ENCODE measurements at regions not wholly inside any gene's neighbourhood (a gene's known extent, or its start where the extent isn't known, plus 50 kb on each side); places are given as distances from the start of the nearest gene placed in this dataset.

GRCh38 chr5:166324372-166324771, 1967.1 kb upstream of the WWC1 start:
- no peak for DNase-seq (ENCODE audit: low read depth in 1 of 2, low spot score in 1 of 2)

- DNase-seq (ENCODE audit: low read depth in 1 of 2, low spot score in 1 of 2): no peak
Observed at GRCh38 chr5:166329149-166329800, 1962.2 kb upstream of the WWC1 start.

- DNase-seq (ENCODE audit: low read depth in 1 of 2, low spot score in 1 of 2): no peak
Observed at GRCh38 chr5:166330036-166330435, 1961.4 kb upstream of the WWC1 start.

GRCh38 chr5:166331521-166331920, 1959.9 kb upstream of the WWC1 start:
- DNase-seq (ENCODE audit: low read depth in 1 of 2, low spot score in 1 of 2): no peak

GRCh38 chr5:166338801-166339200, 1952.6 kb upstream of the WWC1 start:
- no peak for DNase-seq (ENCODE audit: low read depth in 1 of 2, low spot score in 1 of 2)

GRCh38 chr5:166340039-166340438, 1951.4 kb upstream of the WWC1 start:
- DNase-seq (ENCODE audit: low read depth in 1 of 2, low spot score in 1 of 2): no peak

- no peak for DNase-seq (ENCODE audit: low read depth in 1 of 2, low spot score in 1 of 2)
Observed at GRCh38 chr5:166341740-166342337, 1949.6 kb upstream of the WWC1 start.

GRCh38 chr5:166342402-166342801, 1949.0 kb upstream of the WWC1 start:
- no peak for DNase-seq (ENCODE audit: low read depth in 1 of 2, low spot score in 1 of 2)

- no peak for DNase-seq (ENCODE audit: low read depth in 1 of 2, low spot score in 1 of 2)
Observed at GRCh38 chr5:166346726-166347374, 1944.6 kb upstream of the WWC1 start.

- no peak for DNase-seq (ENCODE audit: low read depth in 1 of 2, low spot score in 1 of 2)
Observed at GRCh38 chr5:166349046-166349445, 1942.4 kb upstream of the WWC1 start.

- no peak for DNase-seq (ENCODE audit: low read depth in 1 of 2, low spot score in 1 of 2)
Observed at GRCh38 chr5:166353580-166353979, 1937.9 kb upstream of the WWC1 start.

GRCh38 chr5:166354332-166354731, 1937.1 kb upstream of the WWC1 start:
- no peak for DNase-seq (ENCODE audit: low read depth in 1 of 2, low spot score in 1 of 2)

- no peak for DNase-seq (ENCODE audit: low read depth in 1 of 2, low spot score in 1 of 2)
Observed at GRCh38 chr5:166356096-166356495, 1935.3 kb upstream of the WWC1 start.

GRCh38 chr5:166358127-166358830, 1933.2 kb upstream of the WWC1 start:
- DNase-seq (ENCODE audit: low read depth in 1 of 2, low spot score in 1 of 2): no peak

- no peak for DNase-seq (ENCODE audit: low read depth in 1 of 2, low spot score in 1 of 2)
Observed at GRCh38 chr5:166363087-166363760, 1928.2 kb upstream of the WWC1 start.

GRCh38 chr5:166365164-166365563, 1926.3 kb upstream of the WWC1 start:
- no peak for DNase-seq (ENCODE audit: low read depth in 1 of 2, low spot score in 1 of 2)

- no peak for DNase-seq (ENCODE audit: low read depth in 1 of 2, low spot score in 1 of 2)
Observed at GRCh38 chr5:166367391-166367790, 1924.1 kb upstream of the WWC1 start.

GRCh38 chr5:166369346-166369745, 1922.1 kb upstream of the WWC1 start:
- DNase-seq (ENCODE audit: low read depth in 1 of 2, low spot score in 1 of 2): no peak

- no peak for DNase-seq (ENCODE audit: low read depth in 1 of 2, low spot score in 1 of 2)
Observed at GRCh38 chr5:166369807-166370206, 1921.6 kb upstream of the WWC1 start.

GRCh38 chr5:166370928-166371690, 1920.3 kb upstream of the WWC1 start:
- DNase-seq (ENCODE audit: low read depth in 1 of 2, low spot score in 1 of 2): no peak

- DNase-seq (ENCODE audit: low read depth in 1 of 2, low spot score in 1 of 2): no peak
Observed at GRCh38 chr5:166373817-166374216, 1917.6 kb upstream of the WWC1 start.
